ENCODE measurements at regions not wholly inside any gene's neighbourhood (a gene's known extent, or its start where the extent isn't known, plus 50 kb on each side); places are given as distances from the start of the nearest gene placed in this dataset.

DNA sequence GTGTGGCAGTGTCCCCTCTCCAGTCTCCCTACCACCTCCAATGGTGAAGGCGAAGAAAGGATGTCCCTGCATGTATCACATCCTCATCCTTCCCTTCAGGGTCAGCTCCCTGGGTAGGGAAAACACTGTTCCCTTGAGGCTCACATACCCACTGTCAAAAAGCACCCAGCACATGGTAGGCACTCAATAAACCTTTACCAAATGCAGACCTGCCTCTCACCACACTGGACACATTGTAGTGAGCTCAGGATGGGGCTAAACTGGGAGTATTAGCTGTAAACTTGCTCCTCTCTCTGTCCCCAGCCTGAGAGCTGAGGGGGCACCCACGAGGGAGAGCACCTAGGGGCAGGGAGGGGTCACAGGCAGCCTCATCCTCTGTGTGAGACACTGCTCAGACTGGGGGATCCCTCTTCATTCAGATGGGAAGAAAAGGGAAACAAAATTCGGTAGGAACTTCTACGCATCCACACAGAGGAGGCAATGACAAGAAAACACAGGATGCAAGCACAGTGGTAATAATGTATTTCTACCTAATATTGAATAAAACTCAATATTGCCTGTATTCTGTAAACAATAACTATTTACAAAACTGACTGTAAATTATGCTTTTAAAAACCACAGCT is 101.6 kb upstream of the TOP3B start:
- POLR2A ChIA-PET: no interaction called here
- Mint-ChIP-seq H3K9me3 (no peaks in the 10 kb centered on the region), H3K27me3 (peaks cover 21% of the 10 kb centered on the region)

GRCh38 chr22:22082960-22083359 is 100.4 kb upstream of the TOP3B start:
- no peak for TF ChIP-seq CTCF (IDR thresholded peaks at IDR 0.05)
- intact Hi-C loops (cut with micrococcal nuclease): no loop called here
- Mint-ChIP-seq H3K4me1 (ENCODE audit: low read depth) (no peaks in the 10 kb centered on the region), H3K36me3 (ENCODE audit: low read depth) (no peaks in the 10 kb centered on the region), H3K27ac (no peak overlapping the region), H3K9me3 (no peaks in the 10 kb centered on the region), H3K4me3 (no peak overlapping the region), H3K27me3 (peaks cover 19% of the 10 kb centered on the region)
- ChIA-PET CTCF (interaction anchor here (1.0 kb wide), 1 partner anchor 23 kb away, joined by 3 read pairs; no protein-coding TSS in a partner anchor), POLR2A (no interaction called here)
- ATAC-seq (no peak), DNase-seq (no peak)

More for the DNA sequence above, 101.6 kb upstream of the TOP3B start:
- H3K27ac Mint-ChIP-seq: no peak overlapping the region
- no peaks in the 10 kb centered on the region for H3K4me1 Mint-ChIP-seq (ENCODE audit: low read depth)
- CTCF ChIA-PET: interaction anchor here (0.9 to 1.0 kb wide), 2 partner anchors 24 to 132 kb away, joined by 3 read pairs; partner anchors contain the start of gene PPM1F
- ATAC-seq (no peak), DNase-seq (no peak)
- no peaks in the 10 kb centered on the region for H3K36me3 Mint-ChIP-seq (ENCODE audit: low read depth)
- no peak overlapping the region for H3K4me3 Mint-ChIP-seq
- no peak for TF ChIP-seq CTCF (IDR thresholded peaks at IDR 0.05)
- intact Hi-C loops (cut with micrococcal nuclease): no loop called here

GRCh38 chr22:22082229-22082835 is 99.7 kb upstream of the TOP3B start:
- DNase-seq (no peak), ATAC-seq (no peak)
- CTCF ChIA-PET: no interaction called here
- intact Hi-C loops (cut with micrococcal nuclease): no loop called here
- Mint-ChIP-seq H3K27me3 (peaks cover 19% of the 10 kb centered on the region), H3K27ac (no peak overlapping the region), H3K9me3 (no peaks in the 10 kb centered on the region), H3K4me3 (no peak overlapping the region), H3K4me1 (ENCODE audit: low read depth) (no peaks in the 10 kb centered on the region), H3K36me3 (ENCODE audit: low read depth) (no peaks in the 10 kb centered on the region)
- TF ChIP-seq CTCF (IDR thresholded peaks at IDR 0.05): no peak
- POLR2A ChIA-PET: interaction anchor here (0.8 kb wide), 1 partner anchor 33 kb away, joined by 3 read pairs; no protein-coding TSS in a partner anchor

GRCh38 chr22:22080270-22080669 is 97.7 kb upstream of the TOP3B start:
- H3K27me3 Mint-ChIP-seq: peaks cover 21% of the 10 kb centered on the region
- DNase-seq: no peak
- intact Hi-C loops (cut with micrococcal nuclease): no loop called here

More at GRCh38 chr22:22080270-22080669, 97.7 kb upstream of the TOP3B start:
- H3K4me3 Mint-ChIP-seq: no peak overlapping the region
- no peaks in the 10 kb centered on the region for H3K4me1 Mint-ChIP-seq (ENCODE audit: low read depth)
- ATAC-seq: no peak
- H3K36me3 Mint-ChIP-seq (ENCODE audit: low read depth): no peaks in the 10 kb centered on the region
- H3K27ac Mint-ChIP-seq: no peak overlapping the region
- no peak for TF ChIP-seq CTCF (IDR thresholded peaks at IDR 0.05)
- POLR2A ChIA-PET: no interaction called here
- CTCF ChIA-PET: no interaction called here
- no peaks in the 10 kb centered on the region for H3K9me3 Mint-ChIP-seq

Data from activated CD8-positive, alpha-beta T cell treated with anti-CD3 and anti-CD28 coated beads for 36 hours (primary cell).